VCaP (cell line): ENCODE measurements at regions not wholly inside any gene's neighbourhood (a gene's known extent, or its start where the extent isn't known, plus 50 kb on each side); places are given as distances from the start of the nearest gene placed in this dataset.

Experiments used
- H3K27ac ChIP-seq: fragments of 450-650 bp; 2 replicates; pipeline ENCODE4 v1.5.1; 2017
- CTCF ChIP-seq: fragments of 450-650 bp; conservative IDR thresholded peaks from 2 replicates; pipeline ENCODE4 v1.5.1; 2017; ENCODE audit warnings: mild to moderate bottlenecking, moderate library complexity

- H3K27ac ChIP-seq, result no peak overlapping the region
- TF ChIP-seq CTCF, result no peak
Measured at GRCh38 chr9:118711843-118712242, 657.4 kb downstream of the BRINP1 start.

- TF ChIP-seq CTCF, result no peak
Measured at GRCh38 chr9:118721276-118721675, 648.0 kb downstream of the BRINP1 start.

GRCh38 chr9:118721923-118722322 lies 647.3 kb downstream of the BRINP1 start:
- no peak overlapping the region for H3K27ac ChIP-seq
- TF ChIP-seq CTCF, result no peak

More at GRCh38 chr9:118721276-118721675, 648.0 kb downstream of the BRINP1 start:
- no peak overlapping the region for H3K27ac ChIP-seq

GRCh38 chr9:118729981-118730380 lies 639.3 kb downstream of the BRINP1 start:
- no peak overlapping the region for H3K27ac ChIP-seq
- TF ChIP-seq CTCF, result no peak

GRCh38 chr9:118732998-118733397 lies 636.2 kb downstream of the BRINP1 start:
- no peak for TF ChIP-seq CTCF
- H3K27ac ChIP-seq, result no peak overlapping the region

- H3K27ac ChIP-seq, result no peak overlapping the region
- no peak for TF ChIP-seq CTCF
Measured at GRCh38 chr9:118734696-118735095, 634.5 kb downstream of the BRINP1 start.

GRCh38 chr9:118736406-118736805 lies 632.8 kb downstream of the BRINP1 start:
- no peak for TF ChIP-seq CTCF
- no peak overlapping the region for H3K27ac ChIP-seq
